ENCODE measurements at regions not wholly inside any gene's neighbourhood (a gene's known extent, or its start where the extent isn't known, plus 50 kb on each side); places are given as distances from the start of the nearest gene placed in this dataset.

GRCh38 chr16:86299882-86300610 is 210.3 kb upstream of the FOXF1 start:
- no peak overlapping the region for H3K4me3 ChIP-seq
- no peak overlapping the region for H3K9ac ChIP-seq
- no peaks in the 10 kb centered on the region for H3K9me3 ChIP-seq (ENCODE audit: low read depth)
- no peaks in the 10 kb centered on the region for H3K36me3 ChIP-seq
- H3K4me2 ChIP-seq = peak overlapping the region; percentile 69
- Mint-ChIP-seq H3K9me3 (no peaks in the 10 kb centered on the region), H3K27me3 (ENCODE audit: insufficient read depth, low read depth) (peaks cover 53% of the 10 kb centered on the region), H3K36me3 (no peaks in the 10 kb centered on the region), H3K27ac (peak overlapping the region; percentile 72), H3K4me1 (peaks cover 30% of the 10 kb centered on the region), H3K4me3 (peak overlapping the region; percentile 13)
- TF ChIP-seq, protein P1, sequence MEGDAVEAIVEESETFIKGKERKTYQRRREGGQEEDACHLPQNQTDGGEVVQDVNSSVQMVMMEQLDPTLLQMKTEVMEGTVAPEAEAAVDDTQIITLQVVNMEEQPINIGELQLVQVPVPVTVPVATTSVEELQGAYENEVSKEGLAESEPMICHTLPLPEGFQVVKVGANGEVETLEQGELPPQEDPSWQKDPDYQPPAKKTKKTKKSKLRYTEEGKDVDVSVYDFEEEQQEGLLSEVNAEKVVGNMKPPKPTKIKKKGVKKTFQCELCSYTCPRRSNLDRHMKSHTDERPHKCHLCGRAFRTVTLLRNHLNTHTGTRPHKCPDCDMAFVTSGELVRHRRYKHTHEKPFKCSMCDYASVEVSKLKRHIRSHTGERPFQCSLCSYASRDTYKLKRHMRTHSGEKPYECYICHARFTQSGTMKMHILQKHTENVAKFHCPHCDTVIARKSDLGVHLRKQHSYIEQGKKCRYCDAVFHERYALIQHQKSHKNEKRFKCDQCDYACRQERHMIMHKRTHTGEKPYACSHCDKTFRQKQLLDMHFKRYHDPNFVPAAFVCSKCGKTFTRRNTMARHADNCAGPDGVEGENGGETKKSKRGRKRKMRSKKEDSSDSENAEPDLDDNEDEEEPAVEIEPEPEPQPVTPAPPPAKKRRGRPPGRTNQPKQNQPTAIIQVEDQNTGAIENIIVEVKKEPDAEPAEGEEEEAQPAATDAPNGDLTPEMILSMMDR (IDR thresholded peaks at IDR 0.05) = no peak
- TF ChIP-seq EZH2 (IDR thresholded peaks at IDR 0.05) (no peak), EZH2phosphoT487 (IDR thresholded peaks at IDR 0.05) (no peak)
- H3K4me1 ChIP-seq = peaks cover 24% of the 10 kb centered on the region
- H3K27ac ChIP-seq = no peak overlapping the region
- no peaks in the 10 kb centered on the region for H4K20me1 ChIP-seq (ENCODE audit: low read depth)
- H2AFZ ChIP-seq (replicated peaks) = no peak overlapping the region
- peaks cover 45% of the 10 kb centered on the region for H3K27me3 ChIP-seq
- peak; percentile 12 for DNase-seq (ENCODE audit: low spot score)
- no peaks in the 10 kb centered on the region for H3K79me2 ChIP-seq (ENCODE audit: low read depth)
- no peaks in the 10 kb centered on the region for H3F3A ChIP-seq (ENCODE audit: low read depth)

DNA sequence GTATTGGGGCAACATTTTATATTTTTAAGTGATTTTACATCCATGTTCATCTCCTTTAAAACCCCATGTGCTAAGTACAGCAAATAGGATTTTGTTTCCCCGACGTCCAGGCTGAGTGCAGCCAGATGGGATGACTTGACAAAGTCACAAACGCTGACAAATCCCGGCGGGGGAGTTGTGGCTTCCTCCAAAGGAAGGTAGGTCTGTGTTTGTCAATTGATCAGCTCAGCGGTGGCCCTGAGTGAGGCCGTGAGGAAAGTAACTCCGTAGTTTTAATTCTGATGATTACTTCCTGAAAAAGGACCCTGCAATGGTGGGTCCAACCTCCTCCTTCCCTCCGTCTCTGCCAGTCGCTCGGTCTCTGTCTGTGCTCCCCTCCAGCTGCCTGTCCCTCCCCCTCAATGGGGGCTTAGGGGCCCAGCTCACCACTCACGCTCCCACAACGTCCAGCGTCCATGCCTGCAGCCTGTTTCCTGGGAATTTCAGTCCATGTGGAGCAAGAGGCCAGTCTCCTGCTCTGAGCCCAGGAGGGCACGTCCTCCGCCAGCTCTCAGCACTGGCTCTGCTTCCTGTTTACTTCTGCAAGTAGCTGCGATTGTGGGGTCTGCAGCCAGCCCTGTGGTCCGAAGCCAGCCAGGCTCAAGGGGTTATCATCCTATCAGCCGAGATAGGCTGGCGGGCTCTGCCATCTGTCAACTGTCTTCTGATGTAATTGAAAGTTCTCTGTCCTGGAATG is 209.4 kb upstream of the FOXF1 start:
- peaks cover 24% of the 10 kb centered on the region for H3K4me1 ChIP-seq
- H3F3A ChIP-seq (ENCODE audit: low read depth) = no peaks in the 10 kb centered on the region
- H3K79me2 ChIP-seq (ENCODE audit: low read depth) = no peaks in the 10 kb centered on the region
- H3K27ac ChIP-seq = no peak overlapping the region
- no peaks in the 10 kb centered on the region for H4K20me1 ChIP-seq (ENCODE audit: low read depth)
- peak overlapping the region; percentile 94 for H2AFZ ChIP-seq (replicated peaks)
- H3K4me1 Mint-ChIP-seq = peaks cover 30% of the 10 kb centered on the region
- H3K27me3 Mint-ChIP-seq (ENCODE audit: insufficient read depth, low read depth) = peaks cover 49% of the 10 kb centered on the region
- peak overlapping the region; percentile 25 for H3K4me3 ChIP-seq
- H3K36me3 ChIP-seq = no peaks in the 10 kb centered on the region
- TF ChIP-seq, protein P1 (IDR thresholded peaks at IDR 0.05) = no peak
- TF ChIP-seq EZH2 (IDR thresholded peaks at IDR 0.05) (no peak), EZH2phosphoT487 (IDR thresholded peaks at IDR 0.05) (no peak)
- H3K27ac Mint-ChIP-seq = no peak overlapping the region
- no peaks in the 10 kb centered on the region for H3K36me3 Mint-ChIP-seq
- no peaks in the 10 kb centered on the region for H3K9me3 Mint-ChIP-seq
- peak overlapping the region; percentile 74 for H3K4me3 Mint-ChIP-seq
- H3K9ac ChIP-seq = no peak overlapping the region
- H3K4me2 ChIP-seq = peak overlapping the region; percentile 69
- peak; percentile 69 for DNase-seq (ENCODE audit: low spot score)
- H3K9me3 ChIP-seq (ENCODE audit: low read depth) = no peaks in the 10 kb centered on the region
- peaks cover 38% of the 10 kb centered on the region for H3K27me3 ChIP-seq

DNA sequence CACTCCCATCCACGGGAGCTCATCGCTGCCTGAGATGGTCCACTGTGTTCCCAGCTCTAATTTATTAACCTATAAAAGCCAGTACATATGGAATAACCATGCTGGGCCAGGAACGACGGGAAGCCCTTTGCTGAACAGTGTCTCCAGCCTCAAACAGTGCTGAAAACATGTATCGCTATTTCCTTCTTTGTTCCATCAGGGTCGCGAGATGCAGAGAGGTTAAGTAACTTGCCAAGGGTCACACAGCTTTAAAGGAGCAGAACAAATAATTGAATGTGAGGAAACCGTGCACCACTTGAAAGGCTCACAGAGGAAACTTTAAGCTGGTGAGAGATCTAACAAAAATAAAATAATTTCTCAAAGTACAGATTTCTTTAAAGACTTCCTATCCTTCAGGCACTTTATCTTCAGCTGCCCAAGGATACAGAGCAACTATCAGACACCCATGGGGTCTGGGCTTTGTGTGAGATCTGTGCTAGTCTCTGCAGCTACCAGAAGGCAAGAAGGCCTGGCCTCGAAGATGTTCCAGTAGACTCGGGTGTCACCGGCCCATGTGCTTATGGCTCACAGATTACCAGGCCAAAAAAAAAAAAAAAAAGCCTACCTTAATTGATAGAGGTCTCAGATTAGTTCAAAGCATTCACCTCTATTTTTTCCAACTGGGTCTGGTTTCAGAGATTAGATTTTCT is 207.8 kb upstream of the FOXF1 start:
- no peak overlapping the region for H3K4me2 ChIP-seq
- Mint-ChIP-seq H3K4me1 (peaks cover 26% of the 10 kb centered on the region), H3K27ac (no peak overlapping the region), H3K9me3 (no peaks in the 10 kb centered on the region), H3K27me3 (ENCODE audit: insufficient read depth, low read depth) (peaks cover 42% of the 10 kb centered on the region), H3K36me3 (no peaks in the 10 kb centered on the region), H3K4me3 (no peak overlapping the region)
- no peak overlapping the region for H3K9ac ChIP-seq
- H3K4me3 ChIP-seq = no peak overlapping the region
- H3K27me3 ChIP-seq = peaks cover 22% of the 10 kb centered on the region
- TF ChIP-seq EZH2phosphoT487 (IDR thresholded peaks at IDR 0.05) = no peak
- no peak for TF ChIP-seq EZH2 (IDR thresholded peaks at IDR 0.05)
- TF ChIP-seq, protein P1 (IDR thresholded peaks at IDR 0.05) = no peak
- H2AFZ ChIP-seq (replicated peaks) = no peak overlapping the region
- no peaks in the 10 kb centered on the region for H3K79me2 ChIP-seq (ENCODE audit: low read depth)
- no peaks in the 10 kb centered on the region for H4K20me1 ChIP-seq (ENCODE audit: low read depth)
- no peaks in the 10 kb centered on the region for H3F3A ChIP-seq (ENCODE audit: low read depth)
- H3K36me3 ChIP-seq = no peaks in the 10 kb centered on the region
- peaks cover 24% of the 10 kb centered on the region for H3K4me1 ChIP-seq
- H3K27ac ChIP-seq = no peak overlapping the region
- no peak for DNase-seq (ENCODE audit: low spot score)
- H3K9me3 ChIP-seq (ENCODE audit: low read depth) = no peaks in the 10 kb centered on the region

All from neural progenitor cell (in vitro differentiated cells).